ENCODE measurements at regions not wholly inside any gene's neighbourhood (a gene's known extent, or its start where the extent isn't known, plus 50 kb on each side); places are given as distances from the start of the nearest gene placed in this dataset.

- no peak for DNase-seq
Observed at GRCh38 chr1:67482733-67483482, 52.7 kb upstream of the SERBP1 start.

- no peak for DNase-seq
Observed at GRCh38 chr1:67484492-67484891, 54.3 kb upstream of the SERBP1 start.

- no peak for DNase-seq
Observed at GRCh38 chr1:67485046-67485811, 55.0 kb upstream of the SERBP1 start.

GRCh38 chr1:67489643-67490042, 59.4 kb upstream of the SERBP1 start:
- peak; percentile 60 for DNase-seq

- DNase-seq = no peak
Observed at GRCh38 chr1:67491280-67491679, 61.1 kb upstream of the SERBP1 start.

GRCh38 chr1:67493148-67493547, 62.9 kb upstream of the SERBP1 start:
- DNase-seq = no peak

- DNase-seq = no peak
Observed at GRCh38 chr1:67495327-67495726, 65.1 kb upstream of the SERBP1 start.

GRCh38 chr1:67496329-67496728, 66.1 kb upstream of the SERBP1 start:
- DNase-seq = no peak

- peak; percentile 95 for DNase-seq
Observed at GRCh38 chr1:67500413-67500959, 70.3 kb upstream of the SERBP1 start.

GRCh38 chr1:67503974-67504373, 73.8 kb upstream of the SERBP1 start:
- DNase-seq = no peak

- peak; percentile 33 for DNase-seq
Observed at GRCh38 chr1:67513392-67514294, 83.4 kb upstream of the SERBP1 start.

GRCh38 chr1:67514300-67514699, 84.1 kb upstream of the SERBP1 start:
- DNase-seq = no peak

GRCh38 chr1:67514786-67515185, 84.6 kb upstream of the SERBP1 start:
- no peak for DNase-seq

GRCh38 chr1:67515324-67516080, 85.3 kb upstream of the SERBP1 start:
- no peak for DNase-seq

- DNase-seq = no peak
Observed at GRCh38 chr1:67517046-67517445, 86.8 kb upstream of the SERBP1 start.

GRCh38 chr1:67522001-67522441, 91.8 kb upstream of the SERBP1 start:
- no peak for DNase-seq

GRCh38 chr1:67522793-67523192, 92.6 kb upstream of the SERBP1 start:
- DNase-seq = no peak

GRCh38 chr1:67524143-67525052, 94.2 kb upstream of the SERBP1 start:
- no peak for DNase-seq

- no peak for DNase-seq
Observed at GRCh38 chr1:67525053-67525760, 95.0 kb upstream of the SERBP1 start.

- DNase-seq = no peak
Observed at GRCh38 chr1:67528141-67528540, 97.9 kb upstream of the SERBP1 start.

All from hematopoietic multipotent progenitor cell treated with erythropoietin and hydrocortisone succinate and interleukin-3 and kit ligand, for 4 days (in vitro differentiated cells).